IMR-90 (cell line): ENCODE measurements at regions not wholly inside any gene's neighbourhood (a gene's known extent, or its start where the extent isn't known, plus 50 kb on each side); places are given as distances from the start of the nearest gene placed in this dataset.

Experiments used
- ATAC-seq: fragments of 200-7000 bp; cut with Tn5 transposase; 2 replicates; pipeline ENCODE4 v1.9.1; 2020; ENCODE audit warnings: low read depth, mild to moderate bottlenecking, moderate library complexity
- BruUV-seq: library from RNA; stranded (reverse); fragments of 400-500 nt; replicated peaks from 2 replicates; lab custom pipeline; 2021; lab: Mats Ljungman, UMichigan
- CTCF ChIA-PET: fragments of 300-600 bp; formaldehyde crosslinking; extraction: SDS; loops from one replicate; lab custom pipeline; 2021; ENCODE audit warnings: antibody characterized with exemption; lab: Yijun Ruan, JAX
- POLR2A ChIA-PET: fragments of 300-600 bp; sonication (Branson Sonifier 250); formaldehyde crosslinking; loops from one replicate; lab custom pipeline; 2022; ENCODE audit warnings: antibody characterized with exemption; ENCODE audit not compliant: unreplicated experiment; lab: Charles Lee
- DNase-seq: peaks from one replicate; pipeline ENCODE4 v3.0.0; 2013
- H2AFZ ChIP-seq: replicated peaks from 2 replicates; pipeline ENCODE3; 2013; ENCODE audit warnings: low read length, mild to moderate bottlenecking; ENCODE audit not compliant: poor library complexity
- H2AK5ac ChIP-seq: 2 replicates; pipeline ENCODE4 v1.6.1; 2013; ENCODE audit warnings: low read depth, low read length, inconsistent platforms
- H2AK9ac ChIP-seq: replicated peaks from 2 replicates; pipeline ENCODE3; 2013; ENCODE audit warnings: mild to moderate bottlenecking, low read depth, low read length, moderate library complexity; ENCODE audit not compliant: poor library complexity
- H2BK120ac ChIP-seq: 2 replicates; pipeline ENCODE4 v1.6.1; 2013; ENCODE audit warnings: low read depth, low read length, inconsistent platforms
- H2BK15ac ChIP-seq: 3 replicates; pipeline ENCODE4 v1.6.1; 2013; ENCODE audit warnings: low read depth, low read length, inconsistent platforms
- H2BK20ac ChIP-seq: 2 replicates; pipeline ENCODE4 v1.6.1; 2013; ENCODE audit warnings: low read depth, mild to moderate bottlenecking, inconsistent platforms, low read length, moderate library complexity
- H2BK5ac ChIP-seq: 2 replicates; pipeline ENCODE4 v1.6.1; 2013; ENCODE audit warnings: mild to moderate bottlenecking, low read depth, low read length, inconsistent platforms; ENCODE audit not compliant: poor library complexity, severe bottlenecking
- H3K14ac ChIP-seq: replicated peaks from 2 replicates; pipeline ENCODE4 v1.6.1; 2013; ENCODE audit warnings: low read depth, low read length, inconsistent platforms
- H3K18ac ChIP-seq: 2 replicates; pipeline ENCODE4 v1.6.1; 2013; ENCODE audit warnings: low read depth, low read length, control low read depth
- H3K23ac ChIP-seq: 2 replicates; pipeline ENCODE4 v1.6.1; 2013; ENCODE audit warnings: low read depth, low read length, inconsistent platforms
- H3K27ac ChIP-seq: 2 replicates; pipeline ENCODE4 v1.5.1; 2013; ENCODE audit warnings: mild to moderate bottlenecking, control low read depth, low read length; ENCODE audit not compliant: insufficient read depth
- H3K27me3 ChIP-seq: 2 replicates; pipeline ENCODE4 v1.6.1; 2013; ENCODE audit warnings: low read length; ENCODE audit not compliant: control insufficient read depth, insufficient read depth
- H3K36me3 ChIP-seq: 2 replicates; pipeline ENCODE4 v1.6.1; 2013; ENCODE audit warnings: low read length, mixed read lengths; ENCODE audit not compliant: control insufficient read depth, insufficient read depth
- H3K4ac ChIP-seq: 2 replicates; pipeline ENCODE4 v1.6.1; 2013; ENCODE audit warnings: low read depth, low read length, inconsistent platforms
- H3K4me1 ChIP-seq: 2 replicates; pipeline ENCODE4 v1.6.1; 2013; ENCODE audit warnings: low read length, mixed read lengths; ENCODE audit not compliant: control insufficient read depth, insufficient read depth
- H3K4me2 ChIP-seq: 2 replicates; pipeline ENCODE4 v1.6.1; 2013; ENCODE audit warnings: low read depth, mild to moderate bottlenecking, control low read depth, low read length, moderate library complexity
- H3K4me3 ChIP-seq: 2 replicates; pipeline ENCODE4 v1.5.1; 2013; ENCODE audit warnings: low read depth, mild to moderate bottlenecking, control low read depth, low read length, moderate library complexity; ENCODE audit not compliant: insufficient read depth
- H3K56ac ChIP-seq: 2 replicates; pipeline ENCODE4 v1.6.1; 2013; ENCODE audit warnings: low read length, inconsistent platforms; ENCODE audit not compliant: insufficient read depth; ENCODE audit errors: extremely low read depth
- H3K79me1 ChIP-seq, 2 experiments: 2 replicates each; pipeline ENCODE4 v1.6.1; 2013; ENCODE audit warnings: low read length in 2 of 2, inconsistent platforms in 1 of 2, low read depth in 1 of 2
- H3K9ac ChIP-seq: 2 replicates; pipeline ENCODE4 v1.6.1; 2013; ENCODE audit warnings: low read depth, low read length, control low read depth
- H3K9me1 ChIP-seq: 2 replicates; pipeline ENCODE4 v1.6.1; 2013; ENCODE audit warnings: low read length, inconsistent platforms; ENCODE audit not compliant: insufficient read depth
- H3K9me3 ChIP-seq: 2 replicates; pipeline ENCODE4 v1.6.1; 2013; ENCODE audit warnings: low read length; ENCODE audit not compliant: control insufficient read depth, insufficient read depth
- H4K20me1 ChIP-seq: 2 replicates; pipeline ENCODE4 v1.6.1; 2013; ENCODE audit warnings: low read length, inconsistent platforms; ENCODE audit not compliant: insufficient read depth
- H4K5ac ChIP-seq: 2 replicates; pipeline ENCODE4 v1.6.1; 2013; ENCODE audit warnings: mild to moderate bottlenecking, low read depth, low read length, control low read depth
- H4K8ac ChIP-seq, 2 experiments: 2 replicates each; pipeline ENCODE4 v1.6.1; 2013; ENCODE audit warnings: low read depth in 2 of 2, low read length in 2 of 2, control low read depth in 1 of 2, inconsistent platforms in 1 of 2
- H4K91ac ChIP-seq: 2 replicates; pipeline ENCODE4 v1.6.1; 2013; ENCODE audit warnings: low read depth, low read length, inconsistent platforms; ENCODE audit not compliant: insufficient read depth
- BHLHE40 ChIP-seq: fragments of 150-350 bp; IDR thresholded peaks from 2 replicates; pipeline ENCODE4 v1.6.1; 2016; ENCODE audit warnings: mild to moderate bottlenecking, low read depth, low read length
- CEBPB ChIP-seq: IDR thresholded peaks from 2 replicates; pipeline ENCODE4 v1.6.1; 2012; ENCODE audit warnings: low read depth, low read length, improper control_type of control experiment
- CHD1 ChIP-seq: IDR thresholded peaks from 2 replicates; pipeline ENCODE4 v1.6.1; 2012; ENCODE audit warnings: low read depth, low read length, improper control_type of control experiment
- CTCF ChIP-seq: conservative IDR thresholded peaks from 2 replicates; pipeline ENCODE4 v1.5.1; 2012; ENCODE audit warnings: mild to moderate bottlenecking, low read depth, low read length, improper control_type of control experiment
- ELK1 ChIP-seq: fragments of 150-350 bp; IDR thresholded peaks from 2 replicates; pipeline ENCODE4 v1.6.1; 2016; ENCODE audit warnings: low read depth, mild to moderate bottlenecking, low read length, moderate library complexity, borderline replicate concordance
- FOS ChIP-seq: fragments of 150-350 bp; IDR thresholded peaks from 2 replicates; pipeline ENCODE4 v1.6.1; 2016; ENCODE audit warnings: low read depth, low read length
- MAFK ChIP-seq: IDR thresholded peaks from 2 replicates; pipeline ENCODE4 v1.6.1; 2012; ENCODE audit warnings: low read depth, low read length, improper control_type of control experiment
- MAZ ChIP-seq: IDR thresholded peaks from 2 replicates; pipeline ENCODE4 v1.6.1; 2012; ENCODE audit warnings: low read depth, mild to moderate bottlenecking, low read length, improper control_type of control experiment, moderate library complexity, borderline replicate concordance
- MXI1 ChIP-seq: IDR thresholded peaks from 2 replicates; pipeline ENCODE4 v1.6.1; 2012; ENCODE audit warnings: low read depth, mild to moderate bottlenecking, low read length, moderate library complexity, borderline replicate concordance
- NFE2L2 ChIP-seq: fragments of 150-350 bp; IDR thresholded peaks from 2 replicates; pipeline ENCODE4 v1.6.1; 2016; ENCODE audit warnings: low read depth, mild to moderate bottlenecking, low read length
- POLR2A ChIP-seq: IDR thresholded peaks from 2 replicates; pipeline ENCODE4 v1.6.1; 2012; ENCODE audit warnings: mild to moderate bottlenecking, low read depth, low read length
- RAD21 ChIP-seq: IDR thresholded peaks from 2 replicates; pipeline ENCODE4 v1.6.1; 2012; ENCODE audit warnings: low read length, improper control_type of control experiment
- RCOR1 ChIP-seq: IDR thresholded peaks from 2 replicates; pipeline ENCODE4 v1.6.1; 2012; ENCODE audit warnings: mild to moderate bottlenecking, low read length, improper control_type of control experiment; ENCODE audit not compliant: insufficient replicate concordance
- RFX5 ChIP-seq: IDR thresholded peaks from 2 replicates; pipeline ENCODE4 v1.8.0; 2012; ENCODE audit warnings: low read depth, mild to moderate bottlenecking, low read length, moderate library complexity
- SMC3 ChIP-seq: fragments of 150-350 bp; IDR thresholded peaks from 2 replicates; pipeline ENCODE4 v1.6.1; 2016; ENCODE audit warnings: low read depth, mild to moderate bottlenecking, antibody characterized with exemption, low read length, moderate library complexity
- USF2 ChIP-seq: fragments of 150-350 bp; IDR thresholded peaks from 2 replicates; pipeline ENCODE4 v1.6.1; 2017; ENCODE audit warnings: mild to moderate bottlenecking, antibody characterized with exemption, low read length, low read depth
- WGBS, 2 experiments: methylation state at CpG; one replicate each; pipeline versions ENCODE4 v1.1.5 to v1.1.7; 2013; ENCODE audit warnings: missing lambda C conversion rate in 2 of 2; ENCODE audit not compliant: insufficient read length in 1 of 2; ENCODE audit errors: extremely low coverage in 2 of 2; 5-methylcytosine and 5-hydroxymethylcytosine counted together
- dilution Hi-C: fragments of 300-500 bp; cut with HindIII; formaldehyde crosslinking; loops from one replicate; pipeline ENCODE4 v1.14.3; 2018; ENCODE audit warnings: low sequenced_read_pairs; ENCODE audit not compliant: unreplicated experiment
- in situ Hi-C: fragments of 300-500 bp; cut with MboI; formaldehyde crosslinking; loops from 3 replicates; pipeline ENCODE4 v1.14.3; 2019; ENCODE audit warnings: low sequenced_read_pairs, inconsistent platforms, mixed read lengths
- intact Hi-C: fragments of 100-400 bp; cut with micrococcal nuclease; formaldehyde crosslinking; loops from 2 replicates; pipeline ENCODE4 v1.10.0; 2022

- peaks cover 11% of the 10 kb centered on the region for H3K9me1 ChIP-seq
- H3K9ac ChIP-seq, result no peak overlapping the region
- in situ Hi-C loops, result no loop called here
- intact Hi-C loops, result no loop called here
- H3K4ac ChIP-seq, result no peak overlapping the region
- no peak overlapping the region for H3K56ac ChIP-seq
- H3K23ac ChIP-seq, result no peak overlapping the region
- no peak overlapping the region for H4K91ac ChIP-seq
- DNase-seq (no peak), ATAC-seq (no peak)
- H3K4me1 ChIP-seq, result peaks cover 17% of the 10 kb centered on the region
- H3K36me3 ChIP-seq, result no peaks in the 10 kb centered on the region
- no peaks in the 10 kb centered on the region for H3K9me3 ChIP-seq
- no peak overlapping the region for H2BK5ac ChIP-seq
- no peak overlapping the region for H4K5ac ChIP-seq
- no peak overlapping the region for H3K4me2 ChIP-seq
- no peaks in the 10 kb centered on the region for H3K27me3 ChIP-seq
- no peak overlapping the region for H3K18ac ChIP-seq
- peak overlapping the region; percentile 18 for H2AFZ ChIP-seq
- H2BK15ac ChIP-seq, result no peak overlapping the region
- H3K4me3 ChIP-seq, result no peak overlapping the region
- TF ChIP-seq RCOR1 (no peak), FOS (no peak), POLR2A (no peak), SMC3 (no peak), RAD21 (no peak), MAZ (no peak), ELK1 (no peak), MXI1 (no peak), RFX5 (no peak), BHLHE40 (no peak), NFE2L2 (no peak), CEBPB (no peak), CHD1 (no peak), MAFK (no peak), CTCF (no peak), USF2 (no peak)
- H4K20me1 ChIP-seq, result peaks cover 3% of the 10 kb centered on the region; the same call in 1 of the 2 replicates
- ChIA-PET CTCF (interaction anchor here (0.6 kb wide), 1 partner anchor 70 kb away, joined by 3 read pairs; no protein-coding TSS in a partner anchor), POLR2A (no interaction called here)
- H3K79me1 ChIP-seq, result no peaks in the 10 kb centered on the region
- H2AK5ac ChIP-seq, result no peak overlapping the region
- no peak overlapping the region for H3K27ac ChIP-seq
- 74% methylated on average over 6 of the region's 8 CpGs; no CpG with 5 or more reads in 1 of the 2 experiments for WGBS, 2 experiments
- dilution Hi-C loops, result no loop called here
- no peak overlapping the region for H3K14ac ChIP-seq
- H2BK20ac ChIP-seq, result no peak overlapping the region
- no peak overlapping the region for H2AK9ac ChIP-seq
- H2BK120ac ChIP-seq, result no peak overlapping the region
- H4K8ac ChIP-seq, result no peak overlapping the region
- no TSS peak for BruUV-seq
These were observed 256.6 kb downstream of the PTEN start for GRCh38 chr10:88120075-88120474.
